Transverse colon (tissue), 4 donors: ENCODE measurements at regions not wholly inside any gene's neighbourhood (a gene's known extent, or its start where the extent isn't known, plus 50 kb on each side); places are given as distances from the start of the nearest gene placed in this dataset.
"Not testable (repeated sequence)": the region's sequence is repeated elsewhere in the genome, so short reads cannot be mapped to it uniquely, and the experiment has no call there.

ENCODE experiments used
- DNase-seq: peaks from one replicate; pipeline ENCODE4 v3.0.0-alpha.2; 2019
- H3K27ac ChIP-seq, 4 donors: fragments of 200-600 bp; sonication (generic); 2 replicates each; pipeline ENCODE4 v1.5.1; 2016 to 2018; ENCODE audit warnings: inconsistent platforms in 4 of 4
- H3K27me3 ChIP-seq: fragments of 200-600 bp; sonication (generic); 2 replicates; pipeline ENCODE4 v1.5.1; 2017; ENCODE audit warnings: inconsistent platforms
- H3K36me3 ChIP-seq, 4 donors: fragments of 200-600 bp; sonication (generic); 2 replicates each; pipeline ENCODE4 v1.5.1; 2017 to 2019; ENCODE audit warnings: inconsistent platforms in 4 of 4
- H3K4me1 ChIP-seq, 4 donors: fragments of 200-600 bp; sonication (generic); 2 replicates each; pipeline ENCODE4 v1.5.1; 2017 to 2020; ENCODE audit warnings: inconsistent platforms in 4 of 4
- H3K4me3 ChIP-seq, 4 donors: fragments of 200-600 bp; sonication (generic); 1 replicate in 1 of 4; 2 replicates in 3 of 4; pipeline versions ENCODE4 v1.5.1 to v1.6.1; 2017 to 2019; ENCODE audit warnings: inconsistent platforms in 4 of 4
- H3K9me3 ChIP-seq, 2 donors: fragments of 200-600 bp; sonication (generic); 2 replicates each; pipeline ENCODE4 v1.5.1; 2017 to 2019; ENCODE audit warnings: inconsistent platforms in 2 of 2
- CTCF ChIP-seq, 5 experiments: fragments of 200-600 bp in 3 of 5; fragments of 450-650 bp in 2 of 5; sonication (generic) in 3 of 5; IDR thresholded peaks; 1 replicate in 2 of 5; 2 replicates in 3 of 5; pipeline ENCODE4 v1.5.1; 2016 to 2017; ENCODE audit warnings: antibody characterized with exemption in 5 of 5, inconsistent platforms in 3 of 5, mild to moderate bottlenecking in 2 of 5, moderate library complexity in 1 of 5
- EP300 ChIP-seq: sonication (generic); formaldehyde crosslinking; IDR thresholded peaks from one replicate; pipeline ENCODE4 v1.6.1; 2017; ENCODE audit warnings: antibody characterized with exemption, low read depth
- POLR2A ChIP-seq: fragments of 450-650 bp; IDR thresholded peaks from one replicate; pipeline ENCODE4 v1.6.1; 2016; ENCODE audit warnings: antibody characterized with exemption, mild to moderate bottlenecking, moderate library complexity
- POLR2AphosphoS5 ChIP-seq, 3 donors: sonication (generic); formaldehyde crosslinking; IDR thresholded peaks; one replicate each; pipeline ENCODE4 v1.6.1; 2016; ENCODE audit warnings: antibody characterized with exemption in 3 of 3
- WGBS, 2 donors: methylation state at CpG; one replicate each; pipeline ENCODE4 v1.1.5; 2018; ENCODE audit warnings: low coverage in 1 of 2; 5-methylcytosine and 5-hydroxymethylcytosine counted together
- in situ Hi-C, 4 donors: fragments of 200-750 bp; cut with MboI; loops; one replicate each; pipeline versions ENCODE4 v1.15.0 to v1.15.1; 2017; ENCODE audit warnings: low sequenced_read_pairs in 3 of 4, low pct_ligation_motif_present in 1 of 4, low pct_unique_long_range_greater_than_20kb in 1 of 4
- intact Hi-C: fragments of 100-400 bp; cut with DNase I; formaldehyde crosslinking; loops from one replicate; pipeline ENCODE4 v1.15.1; 2023; ENCODE audit warnings: low total_unique reads

GRCh38 chr15:96146726-96147125, 183.8 kb upstream of the NR2F2 start:
- no peaks in the 10 kb centered on the region for H3K4me1 ChIP-seq
- WGBS, 2 donors = 72 to 77% methylated on average over 6 of the region's 6 CpGs
- intact Hi-C loops (no loop called here), in situ Hi-C loops (no loop called here)
- no peak overlapping the region for H3K4me3 ChIP-seq
- H3K36me3 ChIP-seq = no peaks in the 10 kb centered on the region
- DNase-seq = no peak
- no peak overlapping the region for H3K27ac ChIP-seq
- no peaks in the 10 kb centered on the region for H3K27me3 ChIP-seq
- no peaks in the 10 kb centered on the region for H3K9me3 ChIP-seq
- no peak for TF ChIP-seq POLR2A
- no peak for TF ChIP-seq CTCF (IDR thresholded peaks at IDR 0.05)

- Histone ChIP-seq H3K27ac (no peak overlapping the region), H3K27me3 (no peaks in the 10 kb centered on the region), H3K4me3 (no peak overlapping the region), H3K36me3 (no peaks in the 10 kb centered on the region), H3K9me3 (no peaks in the 10 kb centered on the region), H3K4me1 (no peaks in the 10 kb centered on the region)
- intact Hi-C loops = no loop called here
- in situ Hi-C loops = no loop called here
- no peak for DNase-seq
- TF ChIP-seq EP300 = no peak
- 76 to 86% methylated on average over 3 of the region's 3 CpGs for WGBS, 2 donors
Observed at GRCh38 chr15:96147267-96147666, 183.2 kb upstream of the NR2F2 start.

GRCh38 chr15:96150254-96150653, 180.2 kb upstream of the NR2F2 start:
- no peak for DNase-seq
- in situ Hi-C loops = no loop called here

DNA sequence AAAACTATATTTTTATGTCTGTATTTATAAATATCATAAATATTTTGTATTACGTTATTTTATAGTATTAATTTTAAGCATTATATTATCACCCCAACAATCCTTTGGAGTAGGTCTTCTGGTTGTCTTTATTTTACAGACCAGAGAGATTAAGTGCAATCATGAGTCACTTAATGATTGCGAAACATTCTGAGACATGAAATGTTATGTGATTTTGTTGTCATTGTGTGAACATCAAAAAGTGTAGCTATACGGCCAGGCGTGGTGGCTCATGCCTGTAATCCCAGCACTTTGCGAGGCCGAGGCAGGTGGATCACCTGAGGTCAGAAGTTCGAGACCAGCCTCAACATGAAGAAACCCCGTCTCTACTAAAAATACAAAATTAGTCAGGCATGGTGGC, 178.8 kb upstream of the NR2F2 start:
- H3K36me3 ChIP-seq, DNase-seq, H3K4me1 ChIP-seq, H3K27me3 ChIP-seq, H3K27ac ChIP-seq, H3K9me3 ChIP-seq, H3K4me3 ChIP-seq, in situ Hi-C loops: not testable (repeated sequence)
- WGBS, 2 donors = 78% methylated on average over 8 of the region's 8 CpGs
- intact Hi-C loops = loop anchor here (5.0 kb wide), 1 partner anchor 1864 kb away; no protein-coding TSS in a partner anchor

More at GRCh38 chr15:96150254-96150653, 180.2 kb upstream of the NR2F2 start:
- TF ChIP-seq CTCF (IDR thresholded peaks at IDR 0.05) (no peak), EP300 (no peak), POLR2AphosphoS5 (IDR thresholded peaks at IDR 0.05) (no peak), POLR2A (no peak)
- Histone ChIP-seq H3K4me1 (no peaks in the 10 kb centered on the region), H3K4me3 (no peak overlapping the region), H3K9me3 (no peaks in the 10 kb centered on the region), H3K36me3 (no peaks in the 10 kb centered on the region), H3K27me3 (no peaks in the 10 kb centered on the region), H3K27ac (no peak overlapping the region)
- 81 to 89% methylated on average over 3 to 7 of the region's 7 CpGs for WGBS, 2 donors
- intact Hi-C loops = loop anchor here (5.0 kb wide), 1 partner anchor 1863 kb away; no protein-coding TSS in a partner anchor

DNA sequence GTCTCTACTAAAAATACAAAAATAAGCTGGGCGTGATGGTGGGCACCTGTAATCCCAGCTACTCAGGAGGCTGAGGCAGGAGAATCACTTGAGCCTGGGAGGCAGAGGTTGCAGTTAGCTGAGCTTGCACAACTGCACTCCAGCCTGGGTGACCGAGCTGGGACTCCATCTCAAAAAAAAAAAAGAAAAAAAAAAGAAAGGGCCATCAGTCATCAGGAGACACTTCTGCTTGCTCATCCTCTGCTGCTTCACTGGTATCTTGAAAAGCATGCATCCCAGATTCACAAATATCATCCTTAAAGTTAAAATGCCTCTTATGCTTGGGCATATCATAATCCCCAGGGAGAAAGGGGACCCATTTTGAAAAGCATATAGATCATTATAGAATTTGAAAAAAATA, 176.6 kb upstream of the NR2F2 start:
- Histone ChIP-seq H3K36me3 (no peaks in the 10 kb centered on the region), H3K27ac (no peak overlapping the region), H3K4me1 (no peaks in the 10 kb centered on the region), H3K9me3 (no peaks in the 10 kb centered on the region), H3K4me3 (no peak overlapping the region), H3K27me3 (no peaks in the 10 kb centered on the region)
- in situ Hi-C loops = no loop called here
- 90% methylated on average over 2 of the region's 2 CpGs; no CpG with 5 or more reads in 1 of the 2 donors for WGBS, 2 donors
- TF ChIP-seq POLR2A (no peak), EP300 (no peak), POLR2AphosphoS5 (IDR thresholded peaks at IDR 0.05) (no peak), CTCF (IDR thresholded peaks at IDR 0.05) (no peak)
- intact Hi-C loops = loop anchor here (5.0 kb wide), 1 partner anchor 1867 kb away; no protein-coding TSS in a partner anchor
- DNase-seq = no peak
